Trophoblast cell (in vitro differentiated cells and primary cell): ENCODE measurements at regions not wholly inside any gene's neighbourhood (a gene's known extent, or its start where the extent isn't known, plus 50 kb on each side); places are given as distances from the start of the nearest gene placed in this dataset.

Source experiments
- DNase-seq, 2 donors: peaks; one replicate each; pipeline ENCODE4 v3.0.0-alpha.2; 2016
- H2AFZ ChIP-seq: 2 replicates; pipeline ENCODE4 v1.6.1; 2013; ENCODE audit warnings: low read length, moderate library complexity, mild to moderate bottlenecking; ENCODE audit not compliant: insufficient read depth, poor library complexity
- H2AK5ac ChIP-seq: 2 replicates; pipeline ENCODE4 v1.6.1; 2013; ENCODE audit warnings: mild to moderate bottlenecking, low read length
- H2BK120ac ChIP-seq: 2 replicates; pipeline ENCODE4 v1.6.1; 2013; ENCODE audit warnings: low read length, mild to moderate bottlenecking, moderate library complexity; ENCODE audit not compliant: insufficient read depth, poor library complexity
- H2BK12ac ChIP-seq: 2 replicates; pipeline ENCODE4 v1.6.1; 2013; ENCODE audit warnings: mild to moderate bottlenecking, low read length, moderate library complexity
- H2BK5ac ChIP-seq: 2 replicates; pipeline ENCODE4 v1.6.1; 2013; ENCODE audit warnings: low read length, low read depth, moderate library complexity, mild to moderate bottlenecking; ENCODE audit not compliant: poor library complexity
- H3K14ac ChIP-seq: 2 replicates; pipeline ENCODE4 v1.6.1; 2013; ENCODE audit warnings: mild to moderate bottlenecking, low read length
- H3K18ac ChIP-seq: 2 replicates; pipeline ENCODE4 v1.6.1; 2013; ENCODE audit warnings: mild to moderate bottlenecking, low read length
- H3K23ac ChIP-seq: 2 replicates; pipeline ENCODE4 v1.6.1; 2013; ENCODE audit warnings: low read length
- H3K27ac ChIP-seq: 2 replicates; pipeline ENCODE4 v1.5.1; 2013; ENCODE audit warnings: low read depth, mild to moderate bottlenecking, inconsistent platforms, low read length, moderate library complexity
- H3K27me3 ChIP-seq: 2 replicates; pipeline ENCODE4 v1.6.1; 2013; ENCODE audit warnings: inconsistent platforms, mild to moderate bottlenecking, low read length, moderate library complexity; ENCODE audit not compliant: insufficient read depth
- H3K36me3 ChIP-seq, 2 experiments: 1 replicate in 1 of 2; 2 replicates in 1 of 2; pipeline ENCODE4 v1.6.1; 2013; ENCODE audit warnings: low read length in 2 of 2, mild to moderate bottlenecking in 2 of 2, moderate library complexity in 1 of 2; ENCODE audit not compliant: insufficient read depth in 2 of 2, control insufficient read depth in 1 of 2
- H3K4ac ChIP-seq: 2 replicates; pipeline ENCODE4 v1.6.1; 2013; ENCODE audit warnings: low read depth, mild to moderate bottlenecking, low read length, moderate library complexity
- H3K4me1 ChIP-seq, 2 experiments: 1 replicate in 1 of 2; 2 replicates in 1 of 2; pipeline ENCODE4 v1.6.1; 2013; ENCODE audit warnings: low read length in 2 of 2, mild to moderate bottlenecking in 2 of 2, moderate library complexity in 1 of 2; ENCODE audit not compliant: insufficient read depth in 2 of 2, control insufficient read depth in 1 of 2
- H3K4me2 ChIP-seq: 2 replicates; pipeline ENCODE4 v1.6.1; 2013; ENCODE audit warnings: inconsistent platforms, mild to moderate bottlenecking, low read length, moderate library complexity
- H3K4me3 ChIP-seq: 2 replicates; pipeline ENCODE4 v1.5.1; 2013; ENCODE audit warnings: mild to moderate bottlenecking, low read depth, low read length, inconsistent platforms
- H3K79me1 ChIP-seq: one replicate; pipeline ENCODE4 v1.6.1; 2013; ENCODE audit warnings: low read length
- H3K79me2 ChIP-seq: 2 replicates; pipeline ENCODE4 v1.6.1; 2013; ENCODE audit warnings: low read length, mild to moderate bottlenecking; ENCODE audit not compliant: control insufficient read depth, insufficient read depth, poor library complexity
- H3K9ac ChIP-seq: 2 replicates; pipeline ENCODE4 v1.6.1; 2013; ENCODE audit warnings: mild to moderate bottlenecking, low read length
- H3K9me3 ChIP-seq: 2 replicates; pipeline ENCODE4 v1.6.1; 2013; ENCODE audit warnings: low read depth, mild to moderate bottlenecking, control low read depth, inconsistent platforms, low read length; ENCODE audit not compliant: insufficient read depth
- H4K12ac ChIP-seq: 2 replicates; pipeline ENCODE4 v1.6.1; 2013; ENCODE audit warnings: low read depth, mild to moderate bottlenecking, low read length, moderate library complexity
- H4K8ac ChIP-seq: 2 replicates; pipeline ENCODE4 v1.6.1; 2013; ENCODE audit warnings: low read depth, mild to moderate bottlenecking, low read length, moderate library complexity
- H4K91ac ChIP-seq: one replicate; pipeline ENCODE4 v1.6.1; 2013; ENCODE audit warnings: low read depth, mild to moderate bottlenecking, low read length, moderate library complexity
- WGBS: extraction: QIAGEN DNeasy Blood & Tissue Kit; methylation state at CpG from one replicate; pipeline ENCODE4 v1.1.7; 2013; ENCODE audit warnings: missing lambda C conversion rate; ENCODE audit not compliant: insufficient read length, insufficient coverage; ENCODE audit errors: extremely low coverage; 5-methylcytosine and 5-hydroxymethylcytosine counted together

DNA sequence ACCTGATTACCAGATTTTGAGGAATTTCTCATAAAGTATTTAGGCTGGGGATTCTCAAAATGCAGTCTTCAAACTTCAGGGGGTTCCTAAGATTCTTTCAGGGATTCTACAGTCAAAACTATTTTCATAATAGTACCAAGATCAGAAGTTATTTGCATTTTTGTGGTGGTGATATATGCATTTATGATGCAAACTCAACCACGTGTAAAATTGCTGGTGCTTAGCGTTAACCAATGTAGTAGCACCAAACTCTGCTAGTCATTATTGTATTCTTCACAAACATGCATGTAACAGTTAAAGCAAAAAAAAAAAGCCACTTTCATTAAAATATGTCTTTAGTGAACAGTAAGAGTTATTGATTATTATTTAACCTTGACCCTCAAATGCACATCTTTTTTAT is 274.9 kb upstream of the DNAJC19 start:
- no CpG with 5 or more reads among the region's 2 CpGs for WGBS
- DNase-seq: no peak
- no peaks in the 10 kb centered on the region for H3K9me3 ChIP-seq
- no peaks in the 10 kb centered on the region for H3K36me3 ChIP-seq
- H4K12ac ChIP-seq: no peak overlapping the region
- H2BK5ac ChIP-seq: no peak overlapping the region
- H4K91ac ChIP-seq: no peak overlapping the region
- no peak overlapping the region for H2AK5ac ChIP-seq
- no peak overlapping the region for H3K4ac ChIP-seq
- no peak overlapping the region for H4K8ac ChIP-seq
- no peak overlapping the region for H3K27ac ChIP-seq
- H3K14ac ChIP-seq: no peak overlapping the region
- H3K27me3 ChIP-seq: no peaks in the 10 kb centered on the region
- no peak overlapping the region for H3K23ac ChIP-seq
- no peak overlapping the region for H2AFZ ChIP-seq
- H3K4me3 ChIP-seq: no peak overlapping the region
- no peak overlapping the region for H2BK12ac ChIP-seq
- no peak overlapping the region for H3K4me2 ChIP-seq
- H3K18ac ChIP-seq: no peak overlapping the region
- no peaks in the 10 kb centered on the region for H3K4me1 ChIP-seq
- no peaks in the 10 kb centered on the region for H3K79me2 ChIP-seq
- no peak overlapping the region for H3K9ac ChIP-seq
- H3K79me1 ChIP-seq: no peaks in the 10 kb centered on the region
- H2BK120ac ChIP-seq: no peak overlapping the region

DNA sequence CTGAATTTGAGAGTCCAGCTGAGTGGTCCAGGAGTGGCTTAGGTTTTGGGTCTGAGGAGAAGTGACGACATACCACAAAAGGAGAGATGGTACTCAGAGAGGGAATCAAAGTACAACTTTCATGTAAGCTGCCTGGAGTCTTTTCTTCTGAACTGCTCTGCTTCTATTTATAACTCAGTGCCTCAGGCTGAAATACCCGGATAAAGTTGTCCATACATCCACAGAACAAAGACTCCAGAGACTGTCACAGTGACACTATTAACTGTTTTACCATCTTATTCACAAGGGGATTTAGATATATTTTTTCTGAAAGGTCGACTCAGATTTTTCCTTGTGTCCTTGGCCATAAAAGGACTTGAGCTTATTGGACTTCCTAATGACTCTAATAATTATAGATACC is 264.3 kb upstream of the DNAJC19 start:
- no peak overlapping the region for H2BK5ac ChIP-seq
- H3K79me2 ChIP-seq: no peaks in the 10 kb centered on the region
- no peak overlapping the region for H4K91ac ChIP-seq
- no peak overlapping the region for H3K4ac ChIP-seq
- no peak overlapping the region for H4K8ac ChIP-seq
- no peak overlapping the region for H3K27ac ChIP-seq
- H3K27me3 ChIP-seq: no peaks in the 10 kb centered on the region
- H2AK5ac ChIP-seq: no peak overlapping the region
- H4K12ac ChIP-seq: no peak overlapping the region
- no peak for DNase-seq
- no peak overlapping the region for H3K18ac ChIP-seq
- no peak overlapping the region for H2BK120ac ChIP-seq
- no peak overlapping the region for H3K9ac ChIP-seq
- no CpG with 5 or more reads among the region's 3 CpGs for WGBS
- no peaks in the 10 kb centered on the region for H3K36me3 ChIP-seq
- H2BK12ac ChIP-seq: no peak overlapping the region
- no peaks in the 10 kb centered on the region for H3K9me3 ChIP-seq
- H3K14ac ChIP-seq: no peak overlapping the region
- no peak overlapping the region for H3K4me2 ChIP-seq
- no peak overlapping the region for H3K4me3 ChIP-seq
- no peaks in the 10 kb centered on the region for H3K79me1 ChIP-seq
- H3K23ac ChIP-seq: no peak overlapping the region
- H2AFZ ChIP-seq: no peak overlapping the region
- peaks cover 0 to 2% of the 10 kb centered on the region in 2 experiments for H3K4me1 ChIP-seq

DNA sequence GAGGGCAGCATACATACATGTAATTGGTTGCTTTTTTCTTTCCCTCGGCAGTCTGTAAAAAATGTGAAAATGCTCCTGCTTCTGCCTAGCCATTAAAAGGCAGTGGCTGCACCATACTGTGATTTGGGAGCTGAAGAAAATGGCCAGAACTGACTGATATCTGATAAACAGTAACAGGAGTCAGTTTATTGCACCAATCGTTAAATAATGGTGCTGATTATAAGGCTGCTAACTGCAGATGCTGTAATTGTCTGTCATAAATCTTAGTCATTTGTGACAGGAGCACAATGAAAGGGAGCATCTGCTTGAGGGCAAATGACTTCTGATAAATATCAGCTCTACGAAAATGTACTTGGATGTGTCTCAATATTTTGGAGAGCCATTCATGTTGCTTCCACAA is 263.1 kb upstream of the DNAJC19 start:
- H3K9ac ChIP-seq: no peak overlapping the region
- WGBS: no CpG with 5 or more reads among the region's 3 CpGs
- H3K18ac ChIP-seq: no peak overlapping the region
- no peak overlapping the region for H3K4ac ChIP-seq
- no peak overlapping the region for H3K14ac ChIP-seq
- no peaks in the 10 kb centered on the region for H3K9me3 ChIP-seq
- no peak overlapping the region for H4K91ac ChIP-seq
- no peaks in the 10 kb centered on the region for H3K36me3 ChIP-seq
- H3K23ac ChIP-seq: no peak overlapping the region
- no peak overlapping the region for H2BK5ac ChIP-seq
- H3K27ac ChIP-seq: no peak overlapping the region
- no peaks in the 10 kb centered on the region for H3K79me2 ChIP-seq
- H4K12ac ChIP-seq: no peak overlapping the region
- no peak for DNase-seq
- no peak overlapping the region for H2AFZ ChIP-seq
- H2BK12ac ChIP-seq: no peak overlapping the region
- H3K79me1 ChIP-seq: no peaks in the 10 kb centered on the region
- H3K4me3 ChIP-seq: no peak overlapping the region
- peak overlapping the region; percentile 34 for H3K4me2 ChIP-seq
- H2AK5ac ChIP-seq: no peak overlapping the region
- H3K4me1 ChIP-seq: peaks cover 0 to 2% of the 10 kb centered on the region in 2 experiments
- no peak overlapping the region for H4K8ac ChIP-seq
- H3K27me3 ChIP-seq: no peaks in the 10 kb centered on the region
- no peak overlapping the region for H2BK120ac ChIP-seq

DNA sequence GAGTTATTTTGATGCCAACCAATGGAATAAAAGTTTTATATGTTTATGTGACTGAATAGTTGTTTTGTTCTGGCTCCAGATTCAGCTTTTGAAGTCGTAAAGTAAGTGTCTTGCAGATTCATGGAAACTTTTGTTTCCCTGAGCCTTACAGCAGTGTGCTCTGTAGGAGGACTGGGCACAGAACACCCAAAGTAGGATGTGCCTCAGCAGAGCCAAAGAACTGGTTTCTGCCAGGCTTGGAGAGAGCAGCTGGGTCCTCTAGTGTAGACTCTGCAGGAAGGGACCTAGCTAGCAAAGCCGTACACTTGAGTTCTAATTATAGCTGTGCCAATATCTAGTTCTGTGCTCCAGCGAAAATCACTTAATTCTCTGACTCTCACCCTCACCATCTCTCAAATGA is 261.2 kb upstream of the DNAJC19 start:
- no peak overlapping the region for H3K4me2 ChIP-seq
- H2BK120ac ChIP-seq: no peak overlapping the region
- H3K18ac ChIP-seq: no peak overlapping the region
- H2AFZ ChIP-seq: no peak overlapping the region
- no peak overlapping the region for H3K27ac ChIP-seq
- H2BK12ac ChIP-seq: no peak overlapping the region
- no peak overlapping the region for H3K14ac ChIP-seq
- H3K79me2 ChIP-seq: no peaks in the 10 kb centered on the region
- no peaks in the 10 kb centered on the region for H3K79me1 ChIP-seq
- H3K23ac ChIP-seq: no peak overlapping the region
- WGBS: no CpG with 5 or more reads among the region's 3 CpGs
- peaks cover 0 to 2% of the 10 kb centered on the region in 2 experiments for H3K4me1 ChIP-seq
- H3K27me3 ChIP-seq: no peaks in the 10 kb centered on the region
- H3K36me3 ChIP-seq: no peaks in the 10 kb centered on the region
- no peak for DNase-seq
- no peak overlapping the region for H2AK5ac ChIP-seq
- no peak overlapping the region for H3K9ac ChIP-seq
- no peak overlapping the region for H2BK5ac ChIP-seq
- H4K8ac ChIP-seq: no peak overlapping the region
- H4K12ac ChIP-seq: no peak overlapping the region
- no peak overlapping the region for H4K91ac ChIP-seq
- H3K4me3 ChIP-seq: no peak overlapping the region
- no peak overlapping the region for H3K4ac ChIP-seq
- no peaks in the 10 kb centered on the region for H3K9me3 ChIP-seq
